Right ventricle myocardium superior (tissue), 1 donor: ENCODE measurements at regions not wholly inside any gene's neighbourhood (a gene's known extent, or its start where the extent isn't known, plus 50 kb on each side); places are given as distances from the start of the nearest gene placed in this dataset.

Source experiments
- ATAC-seq: fragments of 200-7000 bp; cut with Tn5 transposase; one replicate; pipeline ENCODE4 v1.9.1; 2020; ENCODE audit warnings: mild to moderate bottlenecking; ENCODE audit not compliant: poor library complexity
- DNase-seq: peaks from one replicate; pipeline ENCODE4 v3.0.0-alpha.2; 2020
- intact Hi-C: fragments of 100-400 bp; cut with DNase I; formaldehyde crosslinking; loops from one replicate; pipeline ENCODE4 v1.11.2; 2022
- donor health status: DM: no; HTN: yes; CAD: no; lungs with severe emphysema.

DNA sequence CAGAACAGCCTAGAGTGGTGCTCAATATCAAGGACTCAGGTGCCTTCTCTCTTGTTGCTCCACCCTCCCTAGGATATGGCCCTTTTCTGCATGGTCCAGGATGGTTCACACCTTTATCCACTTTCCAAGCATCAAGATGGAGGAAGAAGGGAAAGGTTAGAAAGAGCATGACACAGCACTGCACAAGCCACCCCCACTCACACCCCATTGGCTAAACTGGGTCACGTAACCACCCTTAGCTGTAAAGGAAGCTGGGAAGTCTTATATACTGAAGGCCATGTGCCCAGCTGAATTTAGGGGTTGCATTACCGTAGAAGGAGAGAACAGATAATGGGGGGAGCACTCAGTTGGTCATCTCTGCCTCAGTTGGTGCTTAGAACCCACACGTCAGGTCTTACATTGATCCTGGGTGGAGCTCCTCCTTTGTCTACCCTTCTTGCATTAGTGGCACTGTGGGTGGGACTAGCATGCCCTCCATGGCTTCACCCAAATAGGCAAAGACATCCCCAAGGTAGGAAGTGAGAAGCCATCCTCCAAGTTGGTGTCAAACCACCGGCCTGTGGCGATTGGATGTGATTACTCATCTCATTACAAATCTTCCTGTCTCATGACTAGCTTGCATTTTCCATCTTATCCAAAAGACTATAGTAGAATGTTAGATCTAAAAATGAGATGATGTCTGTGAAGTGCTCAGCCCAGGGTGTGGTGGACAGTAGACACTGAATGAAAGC is 248.5 kb downstream of the HAUS1 start:
- intact Hi-C loops: no loop called here
- ATAC-seq (no peak), DNase-seq (no peak)

- intact Hi-C loops: no loop called here
- ATAC-seq (no peak), DNase-seq (no peak)
Measured at GRCh38 chr18:46353460-46353859, 249.3 kb downstream of the HAUS1 start.

GRCh38 chr18:46356278-46357033 is 252.3 kb downstream of the HAUS1 start:
- ATAC-seq: peak; percentile 92
- intact Hi-C loops: no loop called here
- peak; percentile 50 for DNase-seq

DNA sequence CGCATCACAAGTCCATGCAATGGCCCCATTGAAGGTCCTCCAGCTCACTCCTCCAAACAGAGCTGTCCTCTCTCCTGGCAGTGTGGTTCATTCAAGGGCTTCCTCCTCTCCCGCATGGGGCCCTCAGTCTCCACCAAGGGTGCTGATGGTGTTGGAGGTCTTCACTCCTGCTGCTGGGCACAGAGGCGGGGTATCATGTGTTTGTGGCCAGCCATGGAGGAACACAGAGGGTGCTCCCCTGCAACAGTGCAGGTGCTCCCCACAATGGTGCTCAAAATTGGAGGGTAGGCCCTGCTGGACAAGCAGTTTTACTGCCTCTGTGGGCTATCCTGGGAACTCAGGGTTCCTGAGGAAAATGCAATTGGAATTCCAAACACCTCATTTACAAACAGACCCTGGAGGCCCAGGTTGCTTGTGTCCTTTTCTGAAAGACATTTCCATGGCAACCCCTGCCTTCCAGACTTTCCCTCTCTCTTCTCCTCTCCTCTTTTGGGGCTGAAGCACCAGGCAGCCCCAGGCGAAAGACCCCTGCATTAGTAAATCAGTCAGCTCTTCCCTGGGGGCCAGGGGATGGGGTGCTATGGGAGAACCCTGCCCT is 256.0 kb downstream of the HAUS1 start:
- no peak for ATAC-seq
- peak; percentile 7 for DNase-seq
- intact Hi-C loops: no loop called here

GRCh38 chr18:46360866-46361265 is 256.7 kb downstream of the HAUS1 start:
- ATAC-seq (no peak), DNase-seq (no peak)
- intact Hi-C loops: no loop called here

DNA sequence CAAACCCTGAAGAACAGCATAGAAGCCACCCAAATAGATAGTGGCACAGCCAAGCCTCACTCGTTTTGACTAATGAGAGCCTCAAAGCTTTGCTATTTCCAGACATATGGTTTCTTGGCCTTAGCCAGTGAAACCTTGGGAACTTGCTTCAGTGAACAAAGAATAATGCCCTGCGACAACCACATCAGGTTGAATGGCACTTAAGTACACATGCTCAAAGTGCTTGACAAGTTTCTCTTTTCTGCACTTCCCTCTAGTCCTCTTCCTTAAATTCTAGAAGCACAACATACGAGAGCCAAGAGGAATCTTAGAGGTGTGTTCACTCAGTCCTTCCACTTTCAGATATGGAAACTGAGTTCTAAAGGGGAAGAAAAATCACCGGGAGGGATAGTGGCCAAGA is 258.3 kb downstream of the HAUS1 start:
- ATAC-seq (no peak), DNase-seq (no peak)
- intact Hi-C loops: no loop called here

GRCh38 chr18:46364048-46364447 is 259.9 kb downstream of the HAUS1 start:
- DNase-seq: peak; percentile 19
- intact Hi-C loops: no loop called here
- no peak for ATAC-seq

- intact Hi-C loops: no loop called here
- ATAC-seq: no peak
- DNase-seq: no peak
Measured at GRCh38 chr18:46366201-46366600, 262.0 kb downstream of the HAUS1 start.

DNA sequence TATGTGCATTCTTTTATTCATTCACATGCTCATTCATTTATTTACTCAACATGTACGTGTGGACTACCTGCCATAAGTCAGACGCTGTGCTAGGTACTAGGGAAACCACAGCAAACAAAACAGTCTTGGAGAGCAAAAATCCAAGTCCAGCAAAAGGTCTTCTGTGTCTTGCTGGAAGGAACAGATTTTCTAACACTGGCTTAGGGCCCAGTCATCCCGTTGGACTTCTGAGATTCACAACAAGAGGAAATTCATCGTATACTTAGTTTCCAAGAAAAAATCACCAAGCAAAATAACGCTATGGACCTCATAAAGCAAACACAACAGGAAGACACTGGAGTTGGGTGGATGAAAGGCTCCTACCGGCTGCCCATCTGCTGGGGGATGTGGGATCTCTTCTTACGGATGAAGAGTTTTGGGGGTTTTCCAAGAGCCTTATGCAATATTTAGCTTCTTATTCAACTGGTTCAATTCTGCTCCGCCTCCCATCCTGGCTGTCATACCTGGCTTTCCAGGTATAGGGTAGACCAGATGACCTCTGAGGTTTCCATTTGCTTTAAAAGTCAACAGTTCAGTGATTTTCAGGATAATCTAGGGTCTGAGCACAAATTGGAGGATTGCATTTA is 262.7 kb downstream of the HAUS1 start:
- intact Hi-C loops: no loop called here
- no peak for DNase-seq
- ATAC-seq: no peak

GRCh38 chr18:46369323-46369722 is 265.1 kb downstream of the HAUS1 start:
- intact Hi-C loops: no loop called here
- no peak for DNase-seq
- ATAC-seq: no peak

GRCh38 chr18:46370898-46371297 is 266.7 kb downstream of the HAUS1 start:
- intact Hi-C loops: no loop called here
- DNase-seq: no peak

DNA sequence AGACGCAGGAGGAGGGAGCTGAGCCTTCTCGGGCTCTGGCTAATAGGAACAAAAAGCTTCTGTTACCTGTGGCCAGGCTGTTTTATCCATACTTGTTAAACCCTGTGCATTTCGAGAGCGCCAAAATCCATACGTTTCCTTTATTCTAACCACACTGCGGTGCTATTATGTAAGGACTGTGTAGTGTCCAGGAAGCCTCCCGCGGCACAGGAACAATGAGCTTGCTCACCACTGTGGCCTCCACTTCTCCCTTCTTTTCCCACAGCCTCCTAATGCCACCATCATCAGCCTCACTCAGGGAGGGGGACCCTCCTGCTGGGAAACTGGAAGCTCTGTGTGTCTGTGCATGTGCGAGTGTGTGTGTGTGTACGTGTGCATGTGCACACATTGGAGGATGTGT is 268.5 kb downstream of the HAUS1 start:
- ATAC-seq (no peak), DNase-seq (no peak)
- intact Hi-C loops: no loop called here

More at GRCh38 chr18:46370898-46371297, 266.7 kb downstream of the HAUS1 start:
- ATAC-seq: no peak

GRCh38 chr18:46373131-46373530 is 268.9 kb downstream of the HAUS1 start:
- intact Hi-C loops: no loop called here
- ATAC-seq (no peak), DNase-seq (no peak)

DNA sequence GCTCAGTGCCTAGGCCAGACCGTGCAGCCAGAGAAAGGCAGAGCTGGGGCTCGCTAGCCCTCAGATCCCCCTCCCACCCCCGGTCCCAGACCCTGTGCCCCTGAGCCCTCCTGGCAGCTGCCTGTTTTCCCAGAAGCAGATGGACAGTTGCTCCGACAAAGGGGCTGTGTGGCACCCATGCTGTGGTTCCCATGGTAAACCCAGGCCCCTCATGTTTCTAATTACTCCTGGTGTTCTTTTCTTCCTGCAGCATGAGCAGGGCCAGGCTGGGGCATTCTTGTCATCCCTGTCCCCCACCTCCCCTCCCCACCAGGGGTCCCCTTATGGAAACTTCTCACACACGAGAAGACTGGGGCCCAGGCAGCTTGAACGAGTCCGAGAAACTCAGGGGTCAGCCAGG is 269.6 kb downstream of the HAUS1 start:
- ATAC-seq (no peak), DNase-seq (no peak)
- intact Hi-C loops: no loop called here

DNA sequence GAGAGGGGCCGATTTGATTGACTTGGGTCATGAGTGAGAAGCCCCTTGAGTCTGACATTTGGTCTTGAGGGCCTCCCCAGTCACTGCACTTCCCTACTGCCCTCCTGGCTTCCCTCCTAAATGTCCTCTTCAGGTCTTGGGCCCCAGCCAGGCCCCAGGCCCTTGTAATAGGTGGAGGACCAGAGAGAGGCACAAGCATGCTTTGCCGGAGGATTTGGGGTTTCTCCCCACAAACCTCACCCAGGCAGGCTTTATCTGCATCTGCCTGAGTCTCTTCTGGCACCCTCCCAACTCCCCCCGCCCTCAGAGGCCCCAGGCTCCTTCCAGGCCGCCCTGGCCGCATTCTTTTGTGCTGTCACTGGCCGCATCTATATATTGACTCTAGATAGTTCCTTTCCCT is 270.7 kb downstream of the HAUS1 start:
- ATAC-seq (no peak), DNase-seq (no peak)
- intact Hi-C loops: no loop called here

DNA sequence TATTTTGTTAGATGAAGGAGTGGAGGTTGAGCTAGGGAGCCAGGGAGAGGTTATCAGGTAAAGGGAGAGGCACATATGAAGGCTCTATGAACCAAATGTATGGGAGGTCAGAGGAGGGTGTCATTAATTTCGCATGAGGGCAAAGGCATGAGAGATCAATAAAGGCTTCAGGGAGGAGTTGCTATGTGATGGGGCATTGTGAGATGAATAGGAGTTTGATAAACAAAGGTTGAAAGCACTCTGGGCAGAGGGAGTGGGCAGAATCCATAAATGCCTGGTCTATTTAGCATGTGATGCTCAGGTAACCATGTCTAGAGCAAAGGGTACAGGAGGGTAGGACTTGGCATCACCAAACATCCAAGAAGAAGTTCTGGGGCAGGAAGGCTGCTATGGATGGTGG is 273.4 kb downstream of the HAUS1 start:
- no peak for ATAC-seq
- intact Hi-C loops: no loop called here
- no peak for DNase-seq

DNA sequence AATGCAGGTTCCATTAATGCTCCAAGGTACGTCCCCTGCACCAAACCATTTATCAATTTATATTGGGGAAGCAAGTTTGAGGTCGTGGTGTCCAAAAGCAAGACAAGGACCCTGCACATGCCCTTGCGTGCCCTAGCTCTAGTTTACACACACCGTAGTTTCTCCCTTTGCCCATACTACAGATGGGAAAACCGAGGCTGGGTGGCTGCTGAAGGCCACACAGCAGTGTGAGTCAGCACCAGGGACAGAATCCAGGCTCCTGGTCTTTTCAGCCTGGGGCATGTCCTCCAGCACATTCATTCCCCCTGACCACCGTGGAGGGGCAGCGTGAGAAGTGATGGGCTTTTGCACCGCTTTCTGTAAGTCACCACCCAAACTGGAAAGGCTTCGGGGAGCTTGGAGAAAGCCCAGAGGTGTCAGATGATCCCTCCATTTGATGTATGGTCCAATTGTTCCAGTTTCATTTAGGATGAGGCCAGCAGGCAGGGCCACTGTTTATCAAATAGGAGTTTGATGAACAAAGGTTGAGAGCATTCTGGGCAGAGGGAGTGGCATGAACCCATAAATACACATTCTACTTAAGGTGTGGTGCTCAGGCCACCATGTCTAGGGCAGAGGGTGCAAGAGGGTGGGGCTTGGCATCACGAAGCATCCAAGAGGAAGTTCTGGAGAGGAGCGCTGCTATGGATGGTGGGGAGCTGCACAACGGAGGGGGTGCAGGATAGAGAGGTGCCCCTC is 274.1 kb downstream of the HAUS1 start:
- DNase-seq: no peak
- intact Hi-C loops: no loop called here
- ATAC-seq: no peak

DNA sequence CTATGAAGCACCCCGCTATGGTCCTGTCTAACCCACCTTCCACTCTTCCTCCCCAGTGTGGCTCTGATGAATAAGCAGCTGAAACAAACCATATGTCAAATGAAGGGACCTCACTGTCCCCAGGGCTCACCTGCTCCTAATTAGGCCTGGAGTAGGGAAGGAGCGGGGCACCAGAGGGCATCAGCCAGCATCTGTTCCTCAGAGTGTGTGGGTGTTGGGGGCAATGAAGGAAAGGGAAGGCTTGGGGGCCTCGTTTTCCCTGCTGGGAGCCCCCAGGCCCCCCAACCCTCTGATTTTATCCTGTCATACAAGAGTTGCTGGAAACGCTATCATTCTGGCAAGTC is 274.7 kb downstream of the HAUS1 start:
- intact Hi-C loops: no loop called here
- ATAC-seq (no peak), DNase-seq (no peak)

- DNase-seq (no peak), ATAC-seq (no peak)
- intact Hi-C loops: no loop called here
Measured at GRCh38 chr18:46379323-46379950, 275.3 kb downstream of the HAUS1 start.
